HepG2 (cell line): ENCODE measurements at regions not wholly inside any gene's neighbourhood (a gene's known extent, or its start where the extent isn't known, plus 50 kb on each side); places are given as distances from the start of the nearest gene placed in this dataset.

Experiments used
- AGO2 ChIP-seq: fragments of 200-400 bp; formaldehyde crosslinking; optimal IDR thresholded peaks from 2 replicates; pipeline ENCODE3; 2017; ENCODE audit warnings: mild to moderate bottlenecking, low read depth, low read length, moderate library complexity
- ELF1 ChIP-seq: sonication (generic); formaldehyde crosslinking; IDR thresholded peaks from 2 replicates; pipeline ENCODE4 v1.4.0; 2020; ENCODE audit warnings: missing genetic modification reagents
- NFE2 ChIP-seq: sonication (generic); formaldehyde crosslinking; IDR thresholded peaks from 2 replicates; pipeline ENCODE4 v1.4.0; 2020; ENCODE audit warnings: missing genetic modification reagents
- POLR2AphosphoS5 ChIP-seq: IDR thresholded peaks from 2 replicates; pipeline ENCODE4 v1.6.1; 2012; ENCODE audit warnings: low read depth, low read length
- TMF1 ChIP-seq: sonication (generic); formaldehyde crosslinking; IDR thresholded peaks from 2 replicates; pipeline ENCODE4 v1.8.1; 2022; ENCODE audit warnings: low read depth, missing genetic modification reagents
- TRIM24 ChIP-seq: sonication (generic); formaldehyde crosslinking; IDR thresholded peaks from 2 replicates; pipeline ENCODE4 v1.8.0; 2022; ENCODE audit warnings: mild to moderate bottlenecking, missing genetic modification reagents
- ZNF431 ChIP-seq: sonication (generic); formaldehyde crosslinking; IDR thresholded peaks from 2 replicates; pipeline ENCODE4 v1.9.0; 2022; ENCODE audit warnings: missing genetic modification reagents, low read depth, mild to moderate bottlenecking, borderline replicate concordance
- ZNF615 ChIP-seq: sonication (generic); formaldehyde crosslinking; IDR thresholded peaks from 2 replicates; pipeline ENCODE4 v1.5.0; 2020; ENCODE audit warnings: mild to moderate bottlenecking, missing genetic modification reagents, borderline replicate concordance
- TF ChIP-seq, protein P1 (sequence below): sonication (generic); formaldehyde crosslinking; IDR thresholded peaks from 2 replicates; pipeline ENCODE4 v1.4.0; 2020; ENCODE audit warnings: mild to moderate bottlenecking, missing genetic modification reagents, borderline replicate concordance
- TF ChIP-seq, protein P2 (sequence below): sonication (generic); formaldehyde crosslinking; IDR thresholded peaks from 2 replicates; pipeline ENCODE4 v1.4.0; 2020; ENCODE audit warnings: missing genetic modification reagents
- TF ChIP-seq, protein P3 (sequence below): sonication (generic); formaldehyde crosslinking; IDR thresholded peaks from 2 replicates; pipeline ENCODE4 v1.4.0; 2020; ENCODE audit warnings: missing genetic modification reagents

DNA sequence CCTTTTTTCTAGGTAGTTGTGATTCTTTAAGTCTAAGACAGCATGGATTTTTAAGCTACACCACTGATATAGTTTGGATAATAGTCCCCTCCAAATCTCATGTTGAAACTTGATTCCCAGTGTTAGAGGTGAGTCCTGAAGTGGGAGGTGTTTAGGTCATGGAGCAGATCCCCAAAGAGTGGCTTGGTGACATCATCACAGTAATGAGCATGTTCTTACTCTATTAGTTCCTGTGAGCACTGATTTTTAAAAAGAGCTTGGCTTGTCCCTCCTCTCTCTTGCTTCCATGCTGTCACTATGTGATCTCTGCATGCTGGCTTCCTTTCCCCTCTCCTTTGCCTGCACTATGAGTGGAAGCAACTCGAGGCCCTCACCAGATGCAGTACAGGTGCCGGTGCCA lies 115.5 kb downstream of the LEPR start:
- TF ChIP-seq ELF1 (CRISPR knock-in tag) = no peak
- TF ChIP-seq ZNF615 = no peak
- no peak for TF ChIP-seq POLR2AphosphoS5
- TF ChIP-seq, protein P1, sequence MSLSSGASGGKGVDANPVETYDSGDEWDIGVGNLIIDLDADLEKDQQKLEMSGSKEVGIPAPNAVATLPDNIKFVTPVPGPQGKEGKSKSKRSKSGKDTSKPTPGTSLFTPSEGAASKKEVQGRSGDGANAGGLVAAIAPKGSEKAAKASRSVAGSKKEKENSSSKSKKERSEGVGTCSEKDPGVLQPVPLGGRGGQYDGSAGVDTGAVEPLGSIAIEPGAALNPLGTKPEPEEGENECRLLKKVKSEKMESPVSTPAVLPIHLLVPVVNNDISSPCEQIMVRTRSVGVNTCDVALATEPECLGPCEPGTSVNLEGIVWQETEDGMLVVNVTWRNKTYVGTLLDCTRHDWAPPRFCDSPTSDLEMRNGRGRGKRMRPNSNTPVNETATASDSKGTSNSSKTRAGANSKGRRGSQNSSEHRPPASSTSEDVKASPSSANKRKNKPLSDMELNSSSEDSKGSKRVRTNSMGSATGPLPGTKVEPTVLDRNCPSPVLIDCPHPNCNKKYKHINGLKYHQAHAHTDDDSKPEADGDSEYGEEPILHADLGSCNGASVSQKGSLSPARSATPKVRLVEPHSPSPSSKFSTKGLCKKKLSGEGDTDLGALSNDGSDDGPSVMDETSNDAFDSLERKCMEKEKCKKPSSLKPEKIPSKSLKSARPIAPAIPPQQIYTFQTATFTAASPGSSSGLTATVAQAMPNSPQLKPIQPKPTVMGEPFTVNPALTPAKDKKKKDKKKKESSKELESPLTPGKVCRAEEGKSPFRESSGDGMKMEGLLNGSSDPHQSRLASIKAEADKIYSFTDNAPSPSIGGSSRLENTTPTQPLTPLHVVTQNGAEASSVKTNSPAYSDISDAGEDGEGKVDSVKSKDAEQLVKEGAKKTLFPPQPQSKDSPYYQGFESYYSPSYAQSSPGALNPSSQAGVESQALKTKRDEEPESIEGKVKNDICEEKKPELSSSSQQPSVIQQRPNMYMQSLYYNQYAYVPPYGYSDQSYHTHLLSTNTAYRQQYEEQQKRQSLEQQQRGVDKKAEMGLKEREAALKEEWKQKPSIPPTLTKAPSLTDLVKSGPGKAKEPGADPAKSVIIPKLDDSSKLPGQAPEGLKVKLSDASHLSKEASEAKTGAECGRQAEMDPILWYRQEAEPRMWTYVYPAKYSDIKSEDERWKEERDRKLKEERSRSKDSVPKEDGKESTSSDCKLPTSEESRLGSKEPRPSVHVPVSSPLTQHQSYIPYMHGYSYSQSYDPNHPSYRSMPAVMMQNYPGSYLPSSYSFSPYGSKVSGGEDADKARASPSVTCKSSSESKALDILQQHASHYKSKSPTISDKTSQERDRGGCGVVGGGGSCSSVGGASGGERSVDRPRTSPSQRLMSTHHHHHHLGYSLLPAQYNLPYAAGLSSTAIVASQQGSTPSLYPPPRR (CRISPR knock-in tag) = no peak
- TF ChIP-seq, protein P2, sequence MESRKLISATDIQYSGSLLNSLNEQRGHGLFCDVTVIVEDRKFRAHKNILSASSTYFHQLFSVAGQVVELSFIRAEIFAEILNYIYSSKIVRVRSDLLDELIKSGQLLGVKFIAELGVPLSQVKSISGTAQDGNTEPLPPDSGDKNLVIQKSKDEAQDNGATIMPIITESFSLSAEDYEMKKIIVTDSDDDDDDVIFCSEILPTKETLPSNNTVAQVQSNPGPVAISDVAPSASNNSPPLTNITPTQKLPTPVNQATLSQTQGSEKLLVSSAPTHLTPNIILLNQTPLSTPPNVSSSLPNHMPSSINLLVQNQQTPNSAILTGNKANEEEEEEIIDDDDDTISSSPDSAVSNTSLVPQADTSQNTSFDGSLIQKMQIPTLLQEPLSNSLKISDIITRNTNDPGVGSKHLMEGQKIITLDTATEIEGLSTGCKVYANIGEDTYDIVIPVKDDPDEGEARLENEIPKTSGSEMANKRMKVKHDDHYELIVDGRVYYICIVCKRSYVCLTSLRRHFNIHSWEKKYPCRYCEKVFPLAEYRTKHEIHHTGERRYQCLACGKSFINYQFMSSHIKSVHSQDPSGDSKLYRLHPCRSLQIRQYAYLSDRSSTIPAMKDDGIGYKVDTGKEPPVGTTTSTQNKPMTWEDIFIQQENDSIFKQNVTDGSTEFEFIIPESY (CRISPR knock-in tag) = no peak
- TF ChIP-seq AGO2 = no peak
- TF ChIP-seq TRIM24 (CRISPR knock-in tag) = no peak
- TF ChIP-seq ZNF431 (CRISPR knock-in tag) = no peak
- no peak for TF ChIP-seq TMF1 (CRISPR knock-in tag)
- TF ChIP-seq NFE2 (CRISPR knock-in tag) = no peak
- TF ChIP-seq, protein P3, sequence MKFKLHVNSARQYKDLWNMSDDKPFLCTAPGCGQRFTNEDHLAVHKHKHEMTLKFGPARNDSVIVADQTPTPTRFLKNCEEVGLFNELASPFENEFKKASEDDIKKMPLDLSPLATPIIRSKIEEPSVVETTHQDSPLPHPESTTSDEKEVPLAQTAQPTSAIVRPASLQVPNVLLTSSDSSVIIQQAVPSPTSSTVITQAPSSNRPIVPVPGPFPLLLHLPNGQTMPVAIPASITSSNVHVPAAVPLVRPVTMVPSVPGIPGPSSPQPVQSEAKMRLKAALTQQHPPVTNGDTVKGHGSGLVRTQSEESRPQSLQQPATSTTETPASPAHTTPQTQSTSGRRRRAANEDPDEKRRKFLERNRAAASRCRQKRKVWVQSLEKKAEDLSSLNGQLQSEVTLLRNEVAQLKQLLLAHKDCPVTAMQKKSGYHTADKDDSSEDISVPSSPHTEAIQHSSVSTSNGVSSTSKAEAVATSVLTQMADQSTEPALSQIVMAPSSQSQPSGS (CRISPR knock-in tag) = no peak
